SK-N-SH (cell line): ENCODE measurements at regions not wholly inside any gene's neighbourhood (a gene's known extent, or its start where the extent isn't known, plus 50 kb on each side); places are given as distances from the start of the nearest gene placed in this dataset.

Experiments
- CTCF ChIA-PET: fragments of 300-600, 350-600 bp; formaldehyde crosslinking; extraction: SDS; loops from one replicate; lab custom pipeline; 2021; lab: Yijun Ruan, JAX
- POLR2A ChIA-PET: fragments of 350-600 bp; sonication (Branson Sonifier 250); formaldehyde crosslinking; extraction: SDS; loops from one replicate; lab custom pipeline; 2020; ENCODE audit warnings: antibody characterized with exemption, inconsistent platforms; lab: Yijun Ruan, JAX
- DNase-seq: peaks from one replicate; pipeline ENCODE4 v3.0.0; 2012
- H2AFZ ChIP-seq: fragments of 200-600 bp; sonication (generic); 2 replicates; pipeline ENCODE4 v1.8.1; 2016; ENCODE audit warnings: antibody characterized with exemption, mild to moderate bottlenecking, low read depth
- H3F3A ChIP-seq: fragments of 200-600 bp; sonication (generic); replicated peaks from 2 replicates; pipeline ENCODE3; 2016; ENCODE audit warnings: antibody characterized with exemption, mild to moderate bottlenecking; ENCODE audit not compliant: insufficient read depth
- H3K27ac ChIP-seq, 2 experiments: fragments of 200-500 bp in 1 of 2; fragments of 200-600 bp in 1 of 2; sonication (Bioruptor generic) in 1 of 2; sonication (generic), shearing (Covaris generic) in 1 of 2; 2 replicates each; pipeline versions ENCODE4 v1.5.1 to v1.6.1; 2014 to 2016; ENCODE audit warnings: low read depth in 2 of 2, inconsistent platforms in 1 of 2, low read length in 1 of 2, mild to moderate bottlenecking in 1 of 2, mixed read lengths in 1 of 2
- H3K27me3 ChIP-seq: fragments of 200-600 bp; sonication (generic), shearing (Covaris generic); 2 replicates; pipeline ENCODE4 v1.6.1; 2016; ENCODE audit warnings: mixed run types; ENCODE audit not compliant: insufficient read depth
- H3K36me3 ChIP-seq, 2 experiments: fragments of 200-500 bp in 1 of 2; fragments of 200-600 bp in 1 of 2; sonication (Bioruptor generic) in 1 of 2; sonication (generic) in 1 of 2; replicated peaks in 1 of 2; 2 replicates each; pipeline versions ENCODE3 to v1.5.1; 2014 to 2016; ENCODE audit warnings: low read length in 1 of 2, mild to moderate bottlenecking in 1 of 2; ENCODE audit not compliant: insufficient read depth in 2 of 2, control insufficient read depth in 1 of 2
- H3K4me1 ChIP-seq, 2 experiments: fragments of 200-500 bp in 1 of 2; fragments of 200-600 bp in 1 of 2; sonication (Bioruptor generic) in 1 of 2; sonication (generic), shearing (Covaris generic) in 1 of 2; 2 replicates each; pipeline versions ENCODE4 v1.5.1 to v1.6.1; 2014 to 2016; ENCODE audit warnings: low read depth in 1 of 2, low read length in 1 of 2, mixed run types in 1 of 2; ENCODE audit not compliant: insufficient read depth in 2 of 2, control insufficient read depth in 1 of 2
- H3K4me2 ChIP-seq: fragments of 200-600 bp; sonication (generic), shearing (Covaris generic); 2 replicates; pipeline ENCODE4 v1.6.1; 2017; ENCODE audit warnings: mixed run types
- H3K4me3 ChIP-seq, 2 experiments: fragments of 200-500 bp in 1 of 2; fragments of 200-600 bp in 1 of 2; sonication (Bioruptor generic) in 1 of 2; sonication (generic), shearing (Covaris generic) in 1 of 2; 2 replicates each; pipeline versions ENCODE4 v1.5.1 to v1.8.1; 2014 to 2016; ENCODE audit warnings: low read depth in 2 of 2, inconsistent platforms in 1 of 2, low read length in 1 of 2, mild to moderate bottlenecking in 1 of 2, mixed read lengths in 1 of 2, moderate library complexity in 1 of 2
- H3K79me2 ChIP-seq: fragments of 200-600 bp; sonication (generic); 2 replicates; pipeline ENCODE4 v1.8.1; 2017; ENCODE audit warnings: mild to moderate bottlenecking; ENCODE audit not compliant: insufficient read depth
- H3K9ac ChIP-seq: fragments of 200-600 bp; sonication (generic); 2 replicates; pipeline ENCODE4 v1.6.1; 2017; ENCODE audit warnings: mixed run types
- H3K9me2 ChIP-seq: fragments of 200-600 bp; sonication (generic); 2 replicates; pipeline ENCODE4 v1.6.1; 2017; ENCODE audit warnings: mixed run types
- H3K9me3 ChIP-seq: fragments of 200-600 bp; sonication (generic); 2 replicates; pipeline ENCODE4 v1.6.1; 2017; ENCODE audit warnings: mixed run types, mild to moderate bottlenecking, moderate library complexity
- H4K20me1 ChIP-seq: fragments of 200-600 bp; sonication (generic); 2 replicates; pipeline ENCODE4 v1.6.1; 2017; ENCODE audit warnings: mild to moderate bottlenecking, mixed run types; ENCODE audit not compliant: insufficient read depth
- CHD2 ChIP-seq: fragments of 150-350 bp; IDR thresholded peaks from 2 replicates; pipeline ENCODE4 v1.6.1; 2018; ENCODE audit warnings: low read length; ENCODE audit not compliant: partially characterized antibody
- JUND ChIP-seq: IDR thresholded peaks from 2 replicates; pipeline ENCODE4 v1.4.0; 2012
- MXI1 ChIP-seq: IDR thresholded peaks from 2 replicates; pipeline ENCODE4 v1.6.1; 2012; ENCODE audit warnings: mild to moderate bottlenecking, low read depth, low read length, improper control_type of control experiment
- POLR2AphosphoS5 ChIP-seq: IDR thresholded peaks from 2 replicates; pipeline ENCODE4 v1.6.1; 2012; ENCODE audit warnings: low read depth, low read length
- RAD21 ChIP-seq: IDR thresholded peaks from 2 replicates; pipeline ENCODE4 v1.6.1; 2012; ENCODE audit warnings: mild to moderate bottlenecking, low read length
- RFX5 ChIP-seq: IDR thresholded peaks from 2 replicates; pipeline ENCODE4 v1.6.1; 2012; ENCODE audit warnings: mild to moderate bottlenecking, improper control_type of control experiment, low read length
- RXRA ChIP-seq: IDR thresholded peaks from 2 replicates; pipeline ENCODE4 v1.4.0; 2012; ENCODE audit warnings: low read depth, mild to moderate bottlenecking, borderline replicate concordance
- SIN3A ChIP-seq: IDR thresholded peaks from 2 replicates; pipeline ENCODE4 v1.6.1; 2012; ENCODE audit warnings: low read depth, mild to moderate bottlenecking, low read length, moderate library complexity, borderline replicate concordance
- SMC3 ChIP-seq: IDR thresholded peaks from 2 replicates; pipeline ENCODE4 v1.6.1; 2012; ENCODE audit warnings: low read depth, low read length, improper control_type of control experiment
- TCF12 ChIP-seq: IDR thresholded peaks from 2 replicates; pipeline ENCODE4 v1.4.0; 2012
- TEAD4 ChIP-seq: IDR thresholded peaks from 2 replicates; pipeline ENCODE4 v1.4.0; 2012; ENCODE audit warnings: mild to moderate bottlenecking, borderline replicate concordance; ENCODE audit not compliant: insufficient read depth
- YY1 ChIP-seq: IDR thresholded peaks from 2 replicates; pipeline ENCODE4 v1.4.0; 2012; ENCODE audit warnings: low read depth, mild to moderate bottlenecking
- WGBS: methylation state at CpG from one replicate; pipeline ENCODE4 v1.1.6; 2017; ENCODE audit warnings: low lambda C conversion rate; 5-methylcytosine and 5-hydroxymethylcytosine counted together
- TF ChIP-seq, protein P1 (sequence below): IDR thresholded peaks from 2 replicates; pipeline ENCODE4 v1.4.0; 2012; ENCODE audit warnings: low read depth, borderline replicate concordance
- TF ChIP-seq, protein P2 (sequence below): IDR thresholded peaks from 2 replicates; pipeline ENCODE4; 2012
- TF ChIP-seq, protein P3 (sequence below): fragments of 200-600 bp; sonication (generic); IDR thresholded peaks from 2 replicates; pipeline ENCODE4 v1.6.1; 2017; ENCODE audit warnings: antibody characterized with exemption, mild to moderate bottlenecking, moderate library complexity
- TF ChIP-seq, protein P4 (sequence below): fragments of 150-350 bp; IDR thresholded peaks from 2 replicates; pipeline ENCODE4 v1.6.1; 2016; ENCODE audit warnings: mild to moderate bottlenecking, low read depth, low read length

DNA sequence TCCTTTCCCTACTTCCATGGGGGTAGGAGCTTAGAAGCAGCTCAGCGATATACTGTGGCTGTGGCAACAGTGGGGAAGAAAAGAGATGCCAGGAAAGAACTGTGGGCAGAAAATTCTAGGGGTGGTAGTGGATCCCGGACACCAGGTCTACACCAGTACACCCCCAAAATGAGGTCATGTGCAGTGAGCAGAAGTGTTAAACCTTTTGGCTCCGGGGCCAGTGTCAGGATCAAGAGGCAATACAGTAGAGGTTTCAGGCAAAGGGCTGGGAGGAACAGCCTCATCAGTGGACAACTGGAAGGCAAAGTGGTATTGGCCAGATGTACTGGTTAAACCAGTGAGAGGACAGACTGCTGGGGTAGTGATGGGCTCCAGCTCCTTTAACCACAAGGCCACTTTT, 163.1 kb upstream of the CCL2 start:
- H3K4me3 ChIP-seq: no peak overlapping the region
- H3K9me2 ChIP-seq: no peaks in the 10 kb centered on the region
- no peaks in the 10 kb centered on the region for H3K36me3 ChIP-seq
- no peak overlapping the region for H3K4me2 ChIP-seq
- 10% methylated on average over 3 of the region's 3 CpGs for WGBS
- H3K79me2 ChIP-seq: no peaks in the 10 kb centered on the region
- DNase-seq: no peak
- TF ChIP-seq SIN3A (no peak), MXI1 (no peak), YY1 (no peak), CHD2 (no peak), JUND (no peak), SMC3 (no peak)
- TF ChIP-seq, protein P1, sequence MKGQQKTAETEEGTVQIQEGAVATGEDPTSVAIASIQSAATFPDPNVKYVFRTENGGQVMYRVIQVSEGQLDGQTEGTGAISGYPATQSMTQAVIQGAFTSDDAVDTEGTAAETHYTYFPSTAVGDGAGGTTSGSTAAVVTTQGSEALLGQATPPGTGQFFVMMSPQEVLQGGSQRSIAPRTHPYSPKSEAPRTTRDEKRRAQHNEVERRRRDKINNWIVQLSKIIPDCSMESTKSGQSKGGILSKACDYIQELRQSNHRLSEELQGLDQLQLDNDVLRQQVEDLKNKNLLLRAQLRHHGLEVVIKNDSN: no peak
- TF ChIP-seq, protein P2, sequence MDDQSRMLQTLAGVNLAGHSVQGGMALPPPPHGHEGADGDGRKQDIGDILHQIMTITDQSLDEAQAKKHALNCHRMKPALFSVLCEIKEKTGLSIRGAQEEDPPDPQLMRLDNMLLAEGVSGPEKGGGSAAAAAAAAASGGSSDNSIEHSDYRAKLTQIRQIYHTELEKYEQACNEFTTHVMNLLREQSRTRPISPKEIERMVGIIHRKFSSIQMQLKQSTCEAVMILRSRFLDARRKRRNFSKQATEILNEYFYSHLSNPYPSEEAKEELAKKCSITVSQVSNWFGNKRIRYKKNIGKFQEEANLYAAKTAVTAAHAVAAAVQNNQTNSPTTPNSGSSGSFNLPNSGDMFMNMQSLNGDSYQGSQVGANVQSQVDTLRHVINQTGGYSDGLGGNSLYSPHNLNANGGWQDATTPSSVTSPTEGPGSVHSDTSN: no peak
- TF ChIP-seq, protein P3, sequence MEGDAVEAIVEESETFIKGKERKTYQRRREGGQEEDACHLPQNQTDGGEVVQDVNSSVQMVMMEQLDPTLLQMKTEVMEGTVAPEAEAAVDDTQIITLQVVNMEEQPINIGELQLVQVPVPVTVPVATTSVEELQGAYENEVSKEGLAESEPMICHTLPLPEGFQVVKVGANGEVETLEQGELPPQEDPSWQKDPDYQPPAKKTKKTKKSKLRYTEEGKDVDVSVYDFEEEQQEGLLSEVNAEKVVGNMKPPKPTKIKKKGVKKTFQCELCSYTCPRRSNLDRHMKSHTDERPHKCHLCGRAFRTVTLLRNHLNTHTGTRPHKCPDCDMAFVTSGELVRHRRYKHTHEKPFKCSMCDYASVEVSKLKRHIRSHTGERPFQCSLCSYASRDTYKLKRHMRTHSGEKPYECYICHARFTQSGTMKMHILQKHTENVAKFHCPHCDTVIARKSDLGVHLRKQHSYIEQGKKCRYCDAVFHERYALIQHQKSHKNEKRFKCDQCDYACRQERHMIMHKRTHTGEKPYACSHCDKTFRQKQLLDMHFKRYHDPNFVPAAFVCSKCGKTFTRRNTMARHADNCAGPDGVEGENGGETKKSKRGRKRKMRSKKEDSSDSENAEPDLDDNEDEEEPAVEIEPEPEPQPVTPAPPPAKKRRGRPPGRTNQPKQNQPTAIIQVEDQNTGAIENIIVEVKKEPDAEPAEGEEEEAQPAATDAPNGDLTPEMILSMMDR: no peak
- no peak overlapping the region for H2AFZ ChIP-seq
- H3K27me3 ChIP-seq: no peaks in the 10 kb centered on the region
- POLR2A ChIA-PET: no interaction called here
- H4K20me1 ChIP-seq: no peaks in the 10 kb centered on the region
- no peak overlapping the region for H3K9ac ChIP-seq
- no peaks in the 10 kb centered on the region for H3K9me3 ChIP-seq
- H3F3A ChIP-seq: no peaks in the 10 kb centered on the region
- CTCF ChIA-PET: interaction anchor here (0.6 to 1.8 kb wide), 3 partner anchors 11 to 286 kb away, joined by 3 to 6 read pairs (median 3); no protein-coding TSS in a partner anchor
- H3K4me1 ChIP-seq: no peaks in the 10 kb centered on the region
- H3K27ac ChIP-seq: no peak overlapping the region

DNA sequence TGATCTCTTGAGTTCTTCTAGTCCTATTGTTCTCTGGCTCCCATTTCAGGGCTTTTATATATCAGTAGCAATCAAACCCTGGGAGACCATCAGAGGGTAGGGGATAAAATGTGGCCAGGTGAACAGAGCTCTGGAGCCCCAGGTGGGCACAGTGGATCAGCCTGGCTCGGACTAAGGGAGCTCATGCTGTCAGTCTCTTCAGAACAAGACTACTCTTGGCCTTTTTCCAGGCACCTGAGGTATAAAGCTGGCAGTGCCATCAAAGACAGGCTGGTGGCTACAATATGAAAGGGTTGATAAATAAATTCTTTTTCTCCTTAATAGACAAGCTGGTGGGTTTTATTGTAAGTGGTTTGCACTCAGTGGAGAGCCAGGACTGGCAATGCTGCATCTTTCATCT, 160.0 kb upstream of the CCL2 start:
- POLR2A ChIA-PET: no interaction called here

More for the DNA sequence above, 160.0 kb upstream of the CCL2 start:
- CTCF ChIA-PET: interaction anchor here (1.3 kb wide), 1 partner anchor 25 kb away, joined by 4 read pairs; no protein-coding TSS in a partner anchor
- Histone ChIP-seq H3K4me1 (no peaks in the 10 kb centered on the region), H3K36me3 (no peaks in the 10 kb centered on the region), H3K4me2 (no peak overlapping the region), H3K9me2 (no peaks in the 10 kb centered on the region), H2AFZ (no peak overlapping the region), H3K27ac (no peak overlapping the region), H3F3A (no peaks in the 10 kb centered on the region), H4K20me1 (no peaks in the 10 kb centered on the region), H3K9ac (no peak overlapping the region), H3K4me3 (no peak overlapping the region), H3K27me3 (no peaks in the 10 kb centered on the region), H3K9me3 (no peaks in the 10 kb centered on the region), H3K79me2 (no peaks in the 10 kb centered on the region)
- DNase-seq: no peak
- 9% methylated on average over 1 of the region's 1 CpG for WGBS
- no peak for TF ChIP-seq RXRA
- no peak for TF ChIP-seq YY1
- no peak for TF ChIP-seq TEAD4
- TF ChIP-seq, protein P2: no peak
- no peak for TF ChIP-seq TCF12
- TF ChIP-seq, protein P4, sequence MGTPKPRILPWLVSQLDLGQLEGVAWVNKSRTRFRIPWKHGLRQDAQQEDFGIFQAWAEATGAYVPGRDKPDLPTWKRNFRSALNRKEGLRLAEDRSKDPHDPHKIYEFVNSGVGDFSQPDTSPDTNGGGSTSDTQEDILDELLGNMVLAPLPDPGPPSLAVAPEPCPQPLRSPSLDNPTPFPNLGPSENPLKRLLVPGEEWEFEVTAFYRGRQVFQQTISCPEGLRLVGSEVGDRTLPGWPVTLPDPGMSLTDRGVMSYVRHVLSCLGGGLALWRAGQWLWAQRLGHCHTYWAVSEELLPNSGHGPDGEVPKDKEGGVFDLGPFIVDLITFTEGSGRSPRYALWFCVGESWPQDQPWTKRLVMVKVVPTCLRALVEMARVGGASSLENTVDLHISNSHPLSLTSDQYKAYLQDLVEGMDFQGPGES: no peak
- no peak for TF ChIP-seq RAD21
- TF ChIP-seq RFX5: no peak
- no peak for TF ChIP-seq JUND
- no peak for TF ChIP-seq POLR2AphosphoS5
